B cell (primary cell): ENCODE measurements at regions not wholly inside any gene's neighbourhood (a gene's known extent, or its start where the extent isn't known, plus 50 kb on each side); places are given as distances from the start of the nearest gene placed in this dataset.

Source experiments
- ATAC-seq: fragments of 200-7000 bp; cut with Tn5 transposase; one replicate; pipeline ENCODE4 v1.10.0; 2021; ENCODE audit warnings: low read depth, mild to moderate bottlenecking, moderate number of reproducible peaks, moderate library complexity
- CTCF ChIA-PET: fragments of 350-600 bp; sonication (Branson Sonifier 250); formaldehyde crosslinking; loops from one replicate; lab custom pipeline; 2021; ENCODE audit warnings: antibody characterized with exemption, inconsistent platforms; lab: Charles Lee
- POLR2A ChIA-PET: fragments of 350-600 bp; sonication (Branson Sonifier 250); formaldehyde crosslinking; loops from one replicate; lab custom pipeline; 2021; ENCODE audit warnings: antibody characterized with exemption; lab: Charles Lee
- DNase-seq: peaks from one replicate; pipeline ENCODE4 v3.0.0; 2013
- H2AFZ ChIP-seq: 2 replicates; pipeline ENCODE4 v1.6.1; 2012; ENCODE audit warnings: mild to moderate bottlenecking, low read depth, low read length; ENCODE audit not compliant: insufficient read depth, poor library complexity, severe bottlenecking
- H3K27ac ChIP-seq, 2 donors: 1 replicate in 1 of 2; 2 replicates in 1 of 2; pipeline ENCODE4 v1.5.1; 2012 to 2013; ENCODE audit warnings: low read length in 2 of 2, mild to moderate bottlenecking in 2 of 2, moderate library complexity in 1 of 2
- H3K27me3 ChIP-seq, 4 experiments: fragments of 200-600 bp in 1 of 4; sonication (generic) in 1 of 4; replicated peaks in 1 of 4; 1 replicate in 2 of 4; 2 replicates in 2 of 4; pipeline versions ENCODE4 v1.6.1 to v1.7.0; 2013 to 2016; ENCODE audit warnings: low read length in 3 of 4, mild to moderate bottlenecking in 2 of 4, mixed read lengths in 1 of 4, moderate library complexity in 1 of 4; ENCODE audit not compliant: insufficient read depth in 4 of 4, control insufficient read depth in 3 of 4; ENCODE audit errors: control extremely low read depth in 1 of 4
- H3K36me3 ChIP-seq, 2 experiments: replicated peaks in 1 of 2; 1 replicate in 1 of 2; 2 replicates in 1 of 2; pipeline versions ENCODE4 v1.6.1 to v1.7.1; 2013; ENCODE audit warnings: low read length in 1 of 2; ENCODE audit not compliant: insufficient read depth in 2 of 2, control insufficient read depth in 1 of 2; ENCODE audit errors: control extremely low read depth in 1 of 2, extremely low read depth in 1 of 2
- H3K4me1 ChIP-seq, 2 donors: fragments of 200-600 bp in 1 of 2; sonication (generic) in 1 of 2; 1 replicate in 1 of 2; 2 replicates in 1 of 2; pipeline versions ENCODE4 v1.5.1 to v1.6.1; 2013 to 2017; ENCODE audit warnings: low read length in 2 of 2; ENCODE audit not compliant: control insufficient read depth in 2 of 2, insufficient read depth in 2 of 2
- H3K4me2 ChIP-seq: replicated peaks from 2 replicates; pipeline ENCODE3; 2012; ENCODE audit warnings: mild to moderate bottlenecking, low read depth, low read length; ENCODE audit not compliant: poor library complexity, severe bottlenecking
- H3K4me3 ChIP-seq, 5 experiments: fragments of 200-600 bp in 1 of 5; sonication (generic) in 1 of 5; 1 replicate in 3 of 5; 2 replicates in 2 of 5; pipeline versions ENCODE4 v1.5.1 to v1.7.0; 2011 to 2016; ENCODE audit warnings: low read length in 4 of 5, mild to moderate bottlenecking in 4 of 5, low read depth in 2 of 5, control low read depth in 1 of 5, moderate library complexity in 1 of 5; ENCODE audit not compliant: insufficient read depth in 1 of 5; ENCODE audit errors: control extremely low read depth in 1 of 5, extremely low read depth in 1 of 5
- H3K79me2 ChIP-seq: fragments of 200-600 bp; sonication (generic); one replicate; pipeline ENCODE4 v1.6.0; 2016; ENCODE audit warnings: low read length; ENCODE audit not compliant: control insufficient read depth, insufficient read depth
- H3K9ac ChIP-seq: fragments of 200-600 bp; sonication (generic); 2 replicates; pipeline ENCODE4 v1.6.1; 2017; ENCODE audit warnings: mild to moderate bottlenecking, low read length, moderate library complexity
- H3K9me3 ChIP-seq, 3 donors: one replicate each; pipeline versions ENCODE4 v1.6.1 to v1.7.1; 2013; ENCODE audit warnings: low read length in 2 of 3; ENCODE audit not compliant: control insufficient read depth in 2 of 3, insufficient read depth in 1 of 3; ENCODE audit errors: control extremely low read depth in 1 of 3
- H4K20me1 ChIP-seq: 2 replicates; pipeline ENCODE4 v1.6.0; 2012; ENCODE audit warnings: mild to moderate bottlenecking, low read length; ENCODE audit not compliant: insufficient read depth, control insufficient read depth, poor library complexity, severe bottlenecking
- H3K27ac Mint-ChIP-seq: one replicate; pipeline ENCODE4 v1.8.0; 2021; ENCODE audit warnings: mixed read lengths
- H3K27me3 Mint-ChIP-seq: one replicate; pipeline ENCODE4 v1.8.0; 2021; ENCODE audit warnings: mixed read lengths
- H3K4me1 Mint-ChIP-seq: one replicate; pipeline ENCODE4 v1.8.0; 2021; ENCODE audit warnings: mixed read lengths
- H3K4me3 Mint-ChIP-seq: one replicate; pipeline ENCODE4 v1.8.0; 2021; ENCODE audit warnings: mixed read lengths
- H3K9me3 Mint-ChIP-seq: one replicate; pipeline ENCODE4 v1.8.0; 2022; ENCODE audit warnings: mixed read lengths; ENCODE audit not compliant: insufficient read depth
- EZH2 ChIP-seq: IDR thresholded peaks from 2 replicates; pipeline ENCODE4 v1.6.1; 2012; ENCODE audit warnings: borderline replicate concordance, low read depth, mild to moderate bottlenecking, moderate library complexity, low read length; ENCODE audit not compliant: insufficient read depth, poor library complexity, severe bottlenecking
- WGBS: methylation state at CpG from one replicate; pipeline ENCODE4 v1.1.5; 2013; ENCODE audit warnings: missing lambda C conversion rate; ENCODE audit not compliant: insufficient coverage; 5-methylcytosine and 5-hydroxymethylcytosine counted together
- intact Hi-C: fragments of 100-400 bp; cut with micrococcal nuclease; formaldehyde crosslinking; loops from one replicate; pipeline ENCODE4 v1.10.0; 2022
- TF ChIP-seq, protein P1 (sequence below): fragments of 200-600 bp; IDR thresholded peaks from one replicate; pipeline ENCODE4 v1.8.0; 2022; ENCODE audit warnings: antibody characterized with exemption, mild to moderate bottlenecking

DNA sequence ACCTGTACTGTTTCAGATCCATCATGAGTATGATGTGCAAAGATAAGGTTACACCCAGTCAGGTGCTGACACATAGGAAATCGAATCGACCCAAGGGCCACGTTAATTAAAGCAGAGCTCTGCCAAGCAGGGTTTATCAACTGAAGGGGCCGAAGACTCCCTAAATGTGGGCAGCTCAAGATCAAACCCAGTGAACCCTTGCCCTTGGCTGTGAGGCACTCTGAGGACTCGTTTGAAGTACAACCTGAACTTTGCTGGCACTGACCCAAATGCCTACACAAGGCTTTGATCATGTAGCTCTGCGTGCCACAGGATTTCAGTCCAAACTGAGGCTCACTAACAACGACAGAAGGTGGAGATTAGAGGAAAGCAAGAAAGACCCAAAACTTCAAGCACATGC, 352.1 kb downstream of the MTX2 start:
- H3K4me2 ChIP-seq = no peak overlapping the region
- H3K27me3 ChIP-seq = peaks cover 0 to 4% (median 2%) of the 10 kb centered on the region in 4 experiments
- no peak overlapping the region for H3K27ac ChIP-seq
- 92% methylated on average over 6 of the region's 7 CpGs for WGBS
- H2AFZ ChIP-seq = no peak overlapping the region
- TF ChIP-seq EZH2 = no peak
- TF ChIP-seq, protein P1, sequence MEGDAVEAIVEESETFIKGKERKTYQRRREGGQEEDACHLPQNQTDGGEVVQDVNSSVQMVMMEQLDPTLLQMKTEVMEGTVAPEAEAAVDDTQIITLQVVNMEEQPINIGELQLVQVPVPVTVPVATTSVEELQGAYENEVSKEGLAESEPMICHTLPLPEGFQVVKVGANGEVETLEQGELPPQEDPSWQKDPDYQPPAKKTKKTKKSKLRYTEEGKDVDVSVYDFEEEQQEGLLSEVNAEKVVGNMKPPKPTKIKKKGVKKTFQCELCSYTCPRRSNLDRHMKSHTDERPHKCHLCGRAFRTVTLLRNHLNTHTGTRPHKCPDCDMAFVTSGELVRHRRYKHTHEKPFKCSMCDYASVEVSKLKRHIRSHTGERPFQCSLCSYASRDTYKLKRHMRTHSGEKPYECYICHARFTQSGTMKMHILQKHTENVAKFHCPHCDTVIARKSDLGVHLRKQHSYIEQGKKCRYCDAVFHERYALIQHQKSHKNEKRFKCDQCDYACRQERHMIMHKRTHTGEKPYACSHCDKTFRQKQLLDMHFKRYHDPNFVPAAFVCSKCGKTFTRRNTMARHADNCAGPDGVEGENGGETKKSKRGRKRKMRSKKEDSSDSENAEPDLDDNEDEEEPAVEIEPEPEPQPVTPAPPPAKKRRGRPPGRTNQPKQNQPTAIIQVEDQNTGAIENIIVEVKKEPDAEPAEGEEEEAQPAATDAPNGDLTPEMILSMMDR = no peak
- no peak for ATAC-seq
- Mint-ChIP-seq H3K4me3 (no peak overlapping the region), H3K27ac (no peak overlapping the region), H3K4me1 (no peaks in the 10 kb centered on the region), H3K27me3 (peaks cover 50% of the 10 kb centered on the region), H3K9me3 (no peaks in the 10 kb centered on the region)
- no peaks in the 10 kb centered on the region for H3K9me3 ChIP-seq
- ChIA-PET CTCF (no interaction called here), POLR2A (no interaction called here)
- H3K4me1 ChIP-seq = no peaks in the 10 kb centered on the region
- no peak overlapping the region for H3K9ac ChIP-seq
- DNase-seq = no peak
- H3K79me2 ChIP-seq = no peaks in the 10 kb centered on the region
- intact Hi-C loops = no loop called here
- no peak overlapping the region for H3K4me3 ChIP-seq
- H3K36me3 ChIP-seq = no peaks in the 10 kb centered on the region
- H4K20me1 ChIP-seq = no peaks in the 10 kb centered on the region

DNA sequence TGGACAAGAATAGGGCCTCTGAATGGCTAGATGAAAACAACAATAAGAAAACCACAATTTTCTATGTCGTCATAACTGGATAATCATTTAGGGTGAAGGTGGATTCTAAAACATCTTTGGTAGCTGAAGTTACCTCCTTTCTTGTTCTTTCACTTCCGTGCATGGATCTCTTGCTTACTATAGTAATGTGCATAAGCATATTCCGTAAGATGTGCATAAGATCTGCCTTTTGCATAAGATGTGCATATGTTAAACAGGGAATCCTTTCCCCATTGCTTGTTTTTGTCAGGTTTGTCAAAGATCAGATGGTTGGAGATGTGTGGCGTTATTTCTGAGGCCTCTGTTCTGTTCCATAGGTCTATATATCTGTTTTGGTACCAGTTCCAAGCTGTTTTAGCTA, 353.6 kb downstream of the MTX2 start:
- DNase-seq = no peak
- H3K4me2 ChIP-seq = no peak overlapping the region
- H3K9ac ChIP-seq = no peak overlapping the region
- ChIA-PET CTCF (no interaction called here), POLR2A (no interaction called here)
- H3K79me2 ChIP-seq = no peaks in the 10 kb centered on the region
- WGBS = 83% methylated on average over 1 of the region's 4 CpGs
- H3K27me3 ChIP-seq = peaks cover 0 to 4% (median 0%) of the 10 kb centered on the region in 4 experiments
- no peaks in the 10 kb centered on the region for H3K4me1 ChIP-seq
- H3K9me3 ChIP-seq = no peaks in the 10 kb centered on the region
- no peak overlapping the region for H3K4me3 Mint-ChIP-seq
- peaks cover 57% of the 10 kb centered on the region for H3K27me3 Mint-ChIP-seq
- no peak overlapping the region for H2AFZ ChIP-seq
- no peaks in the 10 kb centered on the region for H3K9me3 Mint-ChIP-seq
- TF ChIP-seq, protein P1 = no peak
- TF ChIP-seq EZH2 = no peak
- no peak overlapping the region for H3K27ac ChIP-seq
- no peak overlapping the region for H3K4me3 ChIP-seq
- intact Hi-C loops = no loop called here
- H4K20me1 ChIP-seq = no peaks in the 10 kb centered on the region
- H3K36me3 ChIP-seq = no peaks in the 10 kb centered on the region
- H3K4me1 Mint-ChIP-seq = no peaks in the 10 kb centered on the region
- H3K27ac Mint-ChIP-seq = no peak overlapping the region
- no peak for ATAC-seq
